ENCODE measurements at regions not wholly inside any gene's neighbourhood (a gene's known extent, or its start where the extent isn't known, plus 50 kb on each side); places are given as distances from the start of the nearest gene placed in this dataset.

GRCh38 chr4:178066338-178066941, 624.2 kb upstream of the AGA start:
- DNase-seq: no peak

- DNase-seq: no peak
Measured at GRCh38 chr4:178068136-178068535, 625.9 kb upstream of the AGA start.

- no peak for DNase-seq
Measured at GRCh38 chr4:178070163-178070562, 627.9 kb upstream of the AGA start.

GRCh38 chr4:178080312-178080711, 638.1 kb upstream of the AGA start:
- DNase-seq: no peak

GRCh38 chr4:178081176-178081575, 638.9 kb upstream of the AGA start:
- DNase-seq: no peak

- no peak for DNase-seq
Measured at GRCh38 chr4:178081896-178082295, 639.7 kb upstream of the AGA start.

- no peak for DNase-seq
Measured at GRCh38 chr4:178082906-178083305, 640.7 kb upstream of the AGA start.

- no peak for DNase-seq
Measured at GRCh38 chr4:178083968-178084367, 641.7 kb upstream of the AGA start.

- no peak for DNase-seq
Measured at GRCh38 chr4:178086320-178086719, 644.1 kb upstream of the AGA start.

- DNase-seq: no peak
Measured at GRCh38 chr4:178090640-178091411, 648.6 kb upstream of the AGA start.

GRCh38 chr4:178102139-178102538, 659.9 kb upstream of the AGA start:
- DNase-seq: no peak

- DNase-seq: no peak
Measured at GRCh38 chr4:178105242-178105641, 663.0 kb upstream of the AGA start.

GRCh38 chr4:178136736-178137345, 694.6 kb upstream of the AGA start:
- DNase-seq: no peak

- no peak for DNase-seq
Measured at GRCh38 chr4:178137732-178138471, 695.7 kb upstream of the AGA start.

- DNase-seq: no peak
Measured at GRCh38 chr4:178138491-178138890, 696.3 kb upstream of the AGA start.

- no peak for DNase-seq
Measured at GRCh38 chr4:178140326-178140915, 698.2 kb upstream of the AGA start.

GRCh38 chr4:178142724-178143123, 700.5 kb upstream of the AGA start:
- DNase-seq: no peak

- no peak for DNase-seq
Measured at GRCh38 chr4:178148106-178148505, 705.9 kb upstream of the AGA start.

GRCh38 chr4:178165251-178165950, 723.2 kb upstream of the AGA start:
- no peak for DNase-seq

GRCh38 chr4:178165951-178166308, 723.7 kb upstream of the AGA start:
- DNase-seq: no peak

GRCh38 chr4:178173771-178174170, 731.5 kb upstream of the AGA start:
- DNase-seq: no peak

- DNase-seq: no peak
Measured at GRCh38 chr4:178174756-178175155, 732.5 kb upstream of the AGA start.

- DNase-seq: no peak
Measured at GRCh38 chr4:178185517-178185916, 743.3 kb upstream of the AGA start.
